Prostate gland (tissue), 2 donors: ENCODE measurements at regions not wholly inside any gene's neighbourhood (a gene's known extent, or its start where the extent isn't known, plus 50 kb on each side); places are given as distances from the start of the nearest gene placed in this dataset.

Experiments used
- DNase-seq: peaks from one replicate; pipeline ENCODE4 v3.0.0-alpha.2; 2019; ENCODE audit warnings: low spot score
- H3K27ac ChIP-seq, 2 donors: fragments of 200-600 bp; sonication (generic); 2 replicates each; pipeline ENCODE4 v1.5.1; 2017 to 2019
- H3K27me3 ChIP-seq: fragments of 200-600 bp; sonication (generic); replicated peaks from 2 replicates; pipeline ENCODE4 v1.5.1; 2019; ENCODE audit not compliant: insufficient read depth
- H3K36me3 ChIP-seq, 2 donors: fragments of 200-600 bp; sonication (generic); 1 replicate in 1 of 2; 2 replicates in 1 of 2; pipeline versions ENCODE4 v1.5.1 to v1.8.1; 2017 to 2019
- H3K4me1 ChIP-seq: fragments of 200-600 bp; sonication (generic); replicated peaks from 2 replicates; pipeline ENCODE4 v1.5.1; 2019
- H3K4me3 ChIP-seq, 2 donors: fragments of 200-600 bp; sonication (generic); 2 replicates each; pipeline ENCODE4 v1.5.1; 2017 to 2019
- H3K9me3 ChIP-seq: fragments of 200-600 bp; sonication (generic); 2 replicates; pipeline ENCODE4 v1.5.1; 2017
- POLR2A ChIP-seq: fragments of 450-650 bp; IDR thresholded peaks from one replicate; pipeline ENCODE4 v1.6.1; 2016; ENCODE audit warnings: antibody characterized with exemption, mild to moderate bottlenecking
- POLR2AphosphoS5 ChIP-seq: sonication (generic); formaldehyde crosslinking; IDR thresholded peaks from one replicate; pipeline ENCODE4 v1.6.1; 2017; ENCODE audit warnings: antibody characterized with exemption
- WGBS: methylation state at CpG from one replicate; pipeline ENCODE4 v1.1.5; 2018; 5-methylcytosine and 5-hydroxymethylcytosine counted together
- intact Hi-C: fragments of 100-400 bp; cut with DNase I; formaldehyde crosslinking; loops from one replicate; pipeline ENCODE4 v1.14.2; 2022
- TF ChIP-seq, protein P1 (sequence below), 4 experiments: fragments of 200-600 bp in 2 of 4; fragments of 450-650 bp in 2 of 4; sonication (generic) in 2 of 4; IDR thresholded peaks; 1 replicate in 3 of 4; 2 replicates in 1 of 4; pipeline ENCODE4 v1.5.1; 2016 to 2019; ENCODE audit warnings: antibody characterized with exemption in 4 of 4, mild to moderate bottlenecking in 2 of 4, moderate library complexity in 2 of 4

GRCh38 chr10:59073456-59074053 is 102.9 kb upstream of the PHYHIPL start:
- Histone ChIP-seq H3K4me1 (no peaks in the 10 kb centered on the region), H3K27me3 (no peaks in the 10 kb centered on the region), H3K27ac (no peak overlapping the region), H3K4me3 (no peak overlapping the region), H3K36me3 (no peaks in the 10 kb centered on the region), H3K9me3 (no peaks in the 10 kb centered on the region)
- no peak for DNase-seq
- WGBS = 63% methylated on average over 1 of the region's 1 CpG
- intact Hi-C loops = no loop called here
- TF ChIP-seq, protein P1, sequence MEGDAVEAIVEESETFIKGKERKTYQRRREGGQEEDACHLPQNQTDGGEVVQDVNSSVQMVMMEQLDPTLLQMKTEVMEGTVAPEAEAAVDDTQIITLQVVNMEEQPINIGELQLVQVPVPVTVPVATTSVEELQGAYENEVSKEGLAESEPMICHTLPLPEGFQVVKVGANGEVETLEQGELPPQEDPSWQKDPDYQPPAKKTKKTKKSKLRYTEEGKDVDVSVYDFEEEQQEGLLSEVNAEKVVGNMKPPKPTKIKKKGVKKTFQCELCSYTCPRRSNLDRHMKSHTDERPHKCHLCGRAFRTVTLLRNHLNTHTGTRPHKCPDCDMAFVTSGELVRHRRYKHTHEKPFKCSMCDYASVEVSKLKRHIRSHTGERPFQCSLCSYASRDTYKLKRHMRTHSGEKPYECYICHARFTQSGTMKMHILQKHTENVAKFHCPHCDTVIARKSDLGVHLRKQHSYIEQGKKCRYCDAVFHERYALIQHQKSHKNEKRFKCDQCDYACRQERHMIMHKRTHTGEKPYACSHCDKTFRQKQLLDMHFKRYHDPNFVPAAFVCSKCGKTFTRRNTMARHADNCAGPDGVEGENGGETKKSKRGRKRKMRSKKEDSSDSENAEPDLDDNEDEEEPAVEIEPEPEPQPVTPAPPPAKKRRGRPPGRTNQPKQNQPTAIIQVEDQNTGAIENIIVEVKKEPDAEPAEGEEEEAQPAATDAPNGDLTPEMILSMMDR (IDR thresholded peaks at IDR 0.05) = no peak
- no peak for TF ChIP-seq POLR2A
- TF ChIP-seq POLR2AphosphoS5 = no peak

GRCh38 chr10:59075576-59075975 is 100.9 kb upstream of the PHYHIPL start:
- no peak overlapping the region for H3K4me3 ChIP-seq
- WGBS = 97% methylated on average over 1 of the region's 1 CpG
- TF ChIP-seq POLR2A (no peak), POLR2AphosphoS5 (no peak)
- TF ChIP-seq, protein P1 (IDR thresholded peaks at IDR 0.05) = no peak
- H3K27me3 ChIP-seq = no peaks in the 10 kb centered on the region
- no peaks in the 10 kb centered on the region for H3K9me3 ChIP-seq
- no peak for DNase-seq
- intact Hi-C loops = no loop called here
- no peaks in the 10 kb centered on the region for H3K36me3 ChIP-seq
- no peaks in the 10 kb centered on the region for H3K4me1 ChIP-seq
- H3K27ac ChIP-seq = no peak overlapping the region

DNA sequence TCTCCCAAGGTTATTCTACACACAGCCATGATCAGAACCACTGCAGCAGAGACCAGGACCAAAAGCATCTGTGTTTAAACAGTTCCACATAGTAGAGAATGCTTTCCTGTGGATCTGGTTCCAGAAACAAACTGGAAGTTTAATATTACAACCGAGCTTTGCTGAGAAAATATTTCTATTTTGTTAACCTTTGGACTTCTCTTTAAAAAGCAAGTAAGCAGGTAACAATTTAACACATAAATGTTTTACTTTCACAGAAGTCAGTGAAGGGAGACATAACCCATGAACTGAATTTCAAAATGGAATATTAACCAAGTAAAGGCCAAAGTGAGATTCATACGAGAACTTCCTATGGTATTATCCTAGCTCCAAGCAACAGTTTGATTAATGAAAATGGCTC is 98.6 kb upstream of the PHYHIPL start:
- 42% methylated on average over 2 of the region's 2 CpGs for WGBS
- Histone ChIP-seq H3K9me3 (no peaks in the 10 kb centered on the region), H3K4me3 (no peak overlapping the region), H3K27ac (no peak overlapping the region), H3K27me3 (no peaks in the 10 kb centered on the region), H3K4me1 (no peaks in the 10 kb centered on the region), H3K36me3 (no peaks in the 10 kb centered on the region)
- TF ChIP-seq POLR2A (no peak), POLR2AphosphoS5 (no peak)
- TF ChIP-seq, protein P1 (IDR thresholded peaks at IDR 0.05) = no peak
- intact Hi-C loops = no loop called here
- DNase-seq = no peak

DNA sequence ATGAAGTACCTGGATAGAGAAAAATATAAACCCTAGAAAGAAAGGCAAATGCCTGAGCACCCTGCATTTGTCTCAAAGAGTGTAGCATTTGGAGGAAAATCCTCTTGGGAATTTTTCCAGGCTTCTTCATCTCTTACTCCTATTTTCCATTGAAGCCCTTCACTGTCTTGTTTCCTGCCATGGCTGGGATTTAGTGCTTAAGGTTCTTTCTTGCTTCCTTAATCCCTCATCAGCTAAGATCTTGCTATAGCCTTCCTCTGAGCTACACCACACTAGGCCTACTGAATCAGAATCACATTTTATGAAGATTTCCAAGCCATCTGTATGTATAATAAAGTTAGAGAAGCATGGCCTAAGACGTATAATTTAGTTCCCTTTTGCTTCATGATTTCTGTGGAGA is 97.5 kb upstream of the PHYHIPL start:
- Histone ChIP-seq H3K4me1 (no peaks in the 10 kb centered on the region), H3K9me3 (no peaks in the 10 kb centered on the region), H3K4me3 (no peak overlapping the region), H3K27me3 (no peaks in the 10 kb centered on the region), H3K36me3 (no peaks in the 10 kb centered on the region), H3K27ac (no peak overlapping the region)
- TF ChIP-seq POLR2A (no peak), POLR2AphosphoS5 (no peak)
- DNase-seq = no peak
- WGBS = 33% methylated on average over 1 of the region's 1 CpG
- intact Hi-C loops = no loop called here

DNA sequence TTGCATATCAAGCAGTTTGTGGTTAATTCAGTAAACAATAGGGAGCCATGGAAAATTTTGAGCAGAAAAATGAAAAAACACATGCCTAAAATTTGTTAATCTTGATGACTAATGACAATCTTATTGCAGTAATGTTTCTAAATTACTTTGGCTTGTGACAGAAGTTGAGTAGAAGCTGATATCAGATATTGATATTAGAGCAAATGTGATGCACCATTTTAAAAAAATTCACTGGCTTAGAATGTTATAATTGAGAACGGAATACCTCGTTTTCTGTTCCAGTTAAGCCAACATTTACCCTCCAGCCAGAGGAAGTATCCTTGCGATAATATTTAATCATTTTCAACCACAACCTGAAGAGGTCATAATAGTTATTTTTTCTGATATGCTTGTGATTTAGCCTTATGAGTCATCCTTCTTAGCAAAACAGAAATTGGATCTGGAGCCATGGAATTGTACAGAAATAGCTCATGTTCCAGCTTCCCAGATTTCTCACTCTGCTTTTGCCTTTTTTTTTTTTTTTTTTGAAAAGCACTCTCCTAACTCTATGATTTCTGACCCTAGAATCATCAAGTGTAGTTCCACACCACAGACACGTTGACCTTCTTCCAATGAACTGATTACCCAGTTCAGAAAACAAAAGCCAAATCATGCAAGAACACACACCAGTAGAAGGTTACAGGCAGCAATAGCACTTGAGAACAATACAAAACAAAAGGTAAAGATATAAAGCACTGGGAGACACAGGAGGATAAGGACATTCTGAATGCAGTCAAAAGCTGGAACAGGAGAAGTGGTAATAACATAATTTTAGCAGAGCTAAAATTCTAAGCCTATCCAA is 96.8 kb upstream of the PHYHIPL start:
- DNase-seq = no peak
- WGBS = 54% methylated on average over 4 of the region's 4 CpGs
- H3K27ac ChIP-seq = no peak overlapping the region
- no peak overlapping the region for H3K4me3 ChIP-seq
- TF ChIP-seq POLR2A (no peak), POLR2AphosphoS5 (no peak)
- TF ChIP-seq, protein P1 (IDR thresholded peaks at IDR 0.05) = no peak
- intact Hi-C loops = no loop called here
- H3K36me3 ChIP-seq = no peaks in the 10 kb centered on the region
- no peaks in the 10 kb centered on the region for H3K4me1 ChIP-seq
- H3K27me3 ChIP-seq = no peaks in the 10 kb centered on the region
- no peaks in the 10 kb centered on the region for H3K9me3 ChIP-seq
